Skeletal muscle satellite cell (primary cell): ENCODE measurements at regions not wholly inside any gene's neighbourhood (a gene's known extent, or its start where the extent isn't known, plus 50 kb on each side); places are given as distances from the start of the nearest gene placed in this dataset.

ENCODE experiments used
- H3K27me3 ChIP-seq: 2 replicates; pipeline ENCODE4 v1.7.0; 2013; ENCODE audit warnings: low read length; ENCODE audit not compliant: control insufficient read depth, insufficient read depth
- H3K36me3 ChIP-seq: 2 replicates; pipeline ENCODE4 v1.7.0; 2013; ENCODE audit warnings: mild to moderate bottlenecking, control low read depth, low read length; ENCODE audit not compliant: insufficient read depth
- H3K4me1 ChIP-seq: 2 replicates; pipeline ENCODE4 v1.7.0; 2013; ENCODE audit warnings: low read length; ENCODE audit not compliant: control insufficient read depth, insufficient read depth
- H3K4me2 ChIP-seq: 2 replicates; pipeline ENCODE4 v1.7.0; 2013; ENCODE audit warnings: mild to moderate bottlenecking, low read length
- H3K4me3 ChIP-seq: 2 replicates; pipeline ENCODE4 v1.7.0; 2013; ENCODE audit warnings: low read length
- H3K9ac ChIP-seq: 2 replicates; pipeline ENCODE4 v1.7.0; 2013; ENCODE audit warnings: mild to moderate bottlenecking, low read depth, low read length, moderate library complexity
- H3K9me3 ChIP-seq: replicated peaks from 2 replicates; pipeline ENCODE4 v1.7.0; 2013; ENCODE audit warnings: mild to moderate bottlenecking, control low read depth, low read length

GRCh38 chr2:120670771-120671480, 64.7 kb upstream of the GLI2 start:
- H3K4me2 ChIP-seq: no peak overlapping the region
- no peaks in the 10 kb centered on the region for H3K27me3 ChIP-seq
- no peaks in the 10 kb centered on the region for H3K36me3 ChIP-seq
- H3K9ac ChIP-seq: no peak overlapping the region
- H3K4me3 ChIP-seq: no peak overlapping the region
- H3K4me1 ChIP-seq: peaks cover 6% of the 10 kb centered on the region
- H3K9me3 ChIP-seq: peaks cover 6% of the 10 kb centered on the region

GRCh38 chr2:120672526-120673204, 63.0 kb upstream of the GLI2 start:
- no peaks in the 10 kb centered on the region for H3K9me3 ChIP-seq
- peaks cover 6% of the 10 kb centered on the region for H3K27me3 ChIP-seq
- H3K36me3 ChIP-seq: no peaks in the 10 kb centered on the region
- H3K4me3 ChIP-seq: no peak overlapping the region
- peaks cover 6% of the 10 kb centered on the region for H3K4me1 ChIP-seq
- H3K9ac ChIP-seq: no peak overlapping the region
- no peak overlapping the region for H3K4me2 ChIP-seq

GRCh38 chr2:120673205-120673550, 62.5 kb upstream of the GLI2 start:
- H3K9ac ChIP-seq: no peak overlapping the region
- H3K27me3 ChIP-seq: peaks cover 6% of the 10 kb centered on the region
- no peaks in the 10 kb centered on the region for H3K9me3 ChIP-seq

GRCh38 chr2:120673571-120674061, 62.1 kb upstream of the GLI2 start:
- H3K4me1 ChIP-seq: peaks cover 6% of the 10 kb centered on the region
- H3K36me3 ChIP-seq: no peaks in the 10 kb centered on the region
- H3K4me2 ChIP-seq: no peak overlapping the region
- H3K27me3 ChIP-seq: peaks cover 6% of the 10 kb centered on the region
- no peak overlapping the region for H3K9ac ChIP-seq
- no peak overlapping the region for H3K4me3 ChIP-seq
- no peaks in the 10 kb centered on the region for H3K9me3 ChIP-seq

More at GRCh38 chr2:120673205-120673550, 62.5 kb upstream of the GLI2 start:
- Histone ChIP-seq H3K4me1 (peaks cover 6% of the 10 kb centered on the region), H3K4me3 (no peak overlapping the region), H3K4me2 (no peak overlapping the region), H3K36me3 (no peaks in the 10 kb centered on the region)

DNA sequence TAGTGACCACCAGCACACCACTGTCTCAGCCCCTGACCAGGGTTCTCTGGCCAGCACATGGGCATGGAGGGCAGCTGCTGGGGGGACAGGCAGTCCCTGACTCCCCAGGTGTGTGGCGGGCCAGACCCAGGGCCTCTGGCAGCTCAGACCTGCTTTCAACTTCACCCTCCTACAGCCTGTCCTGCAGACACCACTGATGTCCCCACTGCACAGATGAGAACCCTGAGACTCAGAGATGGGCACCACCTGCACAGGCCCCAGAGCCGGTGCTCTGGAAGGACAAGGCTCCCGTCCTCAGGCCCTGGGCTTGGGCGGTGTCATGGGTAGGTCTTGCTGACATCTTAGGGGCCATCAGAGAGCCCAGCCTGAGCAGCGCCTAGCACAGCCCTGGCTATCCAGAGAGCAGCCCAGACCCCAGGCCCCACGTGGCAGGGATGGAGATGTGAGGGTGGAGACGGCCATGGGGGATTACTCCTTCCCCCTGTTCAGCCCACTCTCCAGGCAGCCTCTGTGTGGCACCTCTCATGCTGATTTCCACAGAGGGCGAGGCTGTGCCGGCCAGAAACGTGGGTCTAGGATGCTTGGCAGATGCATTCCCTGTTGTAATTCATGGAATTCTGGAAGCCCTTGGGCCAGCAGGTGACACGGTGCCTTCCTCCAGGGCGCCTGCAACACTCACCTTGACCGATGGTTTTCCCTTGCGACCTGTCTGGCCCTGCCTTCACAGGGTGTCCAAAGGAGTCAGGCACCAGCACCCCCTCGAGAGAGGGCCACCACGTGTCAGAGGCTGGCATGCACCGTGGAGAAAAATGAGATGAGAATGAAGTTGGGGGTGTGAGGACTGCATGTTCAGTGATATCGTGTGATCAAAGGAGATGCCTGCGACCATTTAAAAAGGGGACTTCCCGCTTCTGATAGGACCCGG, 61.2 kb upstream of the GLI2 start:
- H3K4me1 ChIP-seq: peaks cover 6% of the 10 kb centered on the region
- peaks cover 6% of the 10 kb centered on the region for H3K27me3 ChIP-seq
- no peak overlapping the region for H3K4me3 ChIP-seq
- no peaks in the 10 kb centered on the region for H3K9me3 ChIP-seq
- H3K4me2 ChIP-seq: no peak overlapping the region
- no peak overlapping the region for H3K9ac ChIP-seq
- no peaks in the 10 kb centered on the region for H3K36me3 ChIP-seq

DNA sequence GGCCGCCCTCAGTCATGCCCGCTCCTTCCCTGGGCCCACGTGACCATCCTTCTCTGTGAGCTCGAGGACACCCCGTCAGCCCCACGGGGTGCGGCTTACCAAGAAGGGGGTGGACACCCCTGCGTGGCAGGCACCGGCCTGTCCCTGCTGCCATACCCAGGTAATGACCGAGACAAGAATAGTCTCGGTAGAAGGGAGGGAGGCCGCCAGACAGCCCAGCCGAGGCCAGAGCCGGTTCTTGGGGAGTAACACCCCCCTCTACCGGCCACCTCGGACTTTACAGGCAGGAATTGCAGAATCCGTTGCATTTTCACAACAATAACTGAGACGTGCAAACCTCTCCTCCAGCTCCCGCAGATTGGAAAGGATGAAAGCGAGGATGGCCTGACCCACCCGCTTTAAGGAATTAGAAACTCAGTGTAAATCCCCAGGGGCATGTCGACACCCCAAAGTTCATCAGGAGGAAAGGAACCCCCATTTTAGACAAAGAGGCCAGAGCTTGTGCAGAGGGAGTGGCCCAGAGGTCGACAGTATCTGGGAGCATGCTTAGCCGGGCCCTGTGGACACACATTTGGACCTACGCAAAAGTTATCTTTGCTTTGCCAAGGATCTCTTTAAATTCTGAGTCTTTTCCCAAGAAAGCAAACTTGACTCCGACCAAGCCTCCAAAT, 60.1 kb upstream of the GLI2 start:
- Histone ChIP-seq H3K4me1 (peaks cover 6% of the 10 kb centered on the region), H3K36me3 (no peaks in the 10 kb centered on the region), H3K4me3 (no peak overlapping the region), H3K9me3 (no peaks in the 10 kb centered on the region), H3K27me3 (peaks cover 6% of the 10 kb centered on the region), H3K9ac (no peak overlapping the region), H3K4me2 (no peak overlapping the region)

DNA sequence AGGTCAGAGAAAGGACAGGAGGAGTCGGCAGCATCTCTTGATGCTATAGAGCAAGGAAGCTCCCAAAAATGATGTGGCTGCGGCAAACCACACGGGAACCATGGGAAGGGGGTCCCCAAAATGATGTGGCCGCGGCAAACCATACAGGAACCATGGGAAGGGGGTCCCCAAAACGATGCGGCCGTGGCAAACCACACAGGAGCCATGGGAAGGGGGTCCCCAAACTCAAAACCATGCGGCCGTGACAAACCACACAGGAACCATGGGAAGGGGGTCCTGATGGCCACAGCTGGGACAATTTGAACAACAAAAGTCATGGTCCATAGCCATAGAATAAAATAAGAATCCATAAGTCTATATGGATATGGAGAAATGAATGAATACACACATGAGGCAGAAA, 58.4 kb upstream of the GLI2 start:
- no peaks in the 10 kb centered on the region for H3K36me3 ChIP-seq
- H3K9me3 ChIP-seq: no peaks in the 10 kb centered on the region
- H3K9ac ChIP-seq: no peak overlapping the region
- peaks cover 6% of the 10 kb centered on the region for H3K4me1 ChIP-seq
- peaks cover 12% of the 10 kb centered on the region for H3K27me3 ChIP-seq
- H3K4me2 ChIP-seq: no peak overlapping the region
- no peak overlapping the region for H3K4me3 ChIP-seq

GRCh38 chr2:120677696-120678247, 57.9 kb upstream of the GLI2 start:
- H3K4me1 ChIP-seq: peaks cover 6% of the 10 kb centered on the region
- H3K4me3 ChIP-seq: no peak overlapping the region
- H3K27me3 ChIP-seq: peaks cover 12% of the 10 kb centered on the region
- H3K36me3 ChIP-seq: no peaks in the 10 kb centered on the region
- H3K9ac ChIP-seq: no peak overlapping the region
- H3K4me2 ChIP-seq: no peak overlapping the region
- H3K9me3 ChIP-seq: no peaks in the 10 kb centered on the region

DNA sequence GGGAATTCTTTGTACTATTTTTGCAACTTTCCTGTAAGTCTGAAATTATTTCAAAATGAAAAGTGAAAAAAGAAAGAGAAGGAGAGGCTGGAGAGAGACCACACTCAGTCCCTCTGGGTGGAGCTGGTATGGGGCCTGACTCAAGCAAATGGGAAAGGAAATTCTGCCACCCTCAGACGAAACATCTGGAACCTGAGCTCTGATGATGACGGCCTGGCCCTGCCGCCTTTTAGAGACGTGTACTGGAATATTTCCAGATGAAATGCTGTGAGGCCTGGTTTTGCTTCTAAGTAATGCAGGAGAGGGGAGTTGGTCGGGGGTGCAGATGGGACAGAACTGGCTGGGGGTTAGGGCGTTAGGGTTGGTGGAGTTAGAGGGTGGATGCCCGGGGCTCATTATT, 57.4 kb upstream of the GLI2 start:
- Histone ChIP-seq H3K4me1 (peaks cover 6% of the 10 kb centered on the region), H3K36me3 (no peaks in the 10 kb centered on the region), H3K9ac (no peak overlapping the region), H3K9me3 (no peaks in the 10 kb centered on the region), H3K4me2 (no peak overlapping the region), H3K27me3 (peaks cover 12% of the 10 kb centered on the region), H3K4me3 (no peak overlapping the region)

- Histone ChIP-seq H3K4me3 (no peak overlapping the region), H3K27me3 (peaks cover 12% of the 10 kb centered on the region), H3K9me3 (no peaks in the 10 kb centered on the region), H3K4me2 (no peak overlapping the region), H3K9ac (no peak overlapping the region), H3K36me3 (no peaks in the 10 kb centered on the region), H3K4me1 (peaks cover 8% of the 10 kb centered on the region)
Observed at GRCh38 chr2:120678926-120679325, 56.7 kb upstream of the GLI2 start.

DNA sequence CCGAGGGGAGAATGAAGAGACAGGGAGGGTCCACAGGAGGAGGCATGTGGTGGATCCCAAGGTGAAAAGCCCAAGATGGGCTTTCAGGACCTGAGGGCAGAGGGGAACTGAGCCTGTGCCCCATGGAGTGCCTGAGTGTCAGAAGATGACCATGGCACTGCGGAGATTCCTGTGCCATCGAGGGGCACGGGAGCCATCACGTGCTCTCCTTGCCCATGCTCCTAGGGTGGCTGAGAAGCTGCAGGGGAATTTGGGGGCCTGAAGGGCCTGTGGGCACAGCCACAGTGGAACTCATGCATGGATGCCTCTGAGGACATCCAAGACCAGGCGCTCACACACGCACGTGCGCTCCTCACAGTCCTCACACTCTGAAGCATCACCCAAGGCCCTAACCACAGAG, 56.1 kb upstream of the GLI2 start:
- H3K27me3 ChIP-seq: peaks cover 12% of the 10 kb centered on the region
- no peak overlapping the region for H3K4me3 ChIP-seq
- H3K4me2 ChIP-seq: no peak overlapping the region
- peaks cover 13% of the 10 kb centered on the region for H3K4me1 ChIP-seq
- no peaks in the 10 kb centered on the region for H3K9me3 ChIP-seq
- H3K9ac ChIP-seq: no peak overlapping the region
- no peaks in the 10 kb centered on the region for H3K36me3 ChIP-seq
